ENCODE measurements at regions not wholly inside any gene's neighbourhood (a gene's known extent, or its start where the extent isn't known, plus 50 kb on each side); places are given as distances from the start of the nearest gene placed in this dataset.

DNA sequence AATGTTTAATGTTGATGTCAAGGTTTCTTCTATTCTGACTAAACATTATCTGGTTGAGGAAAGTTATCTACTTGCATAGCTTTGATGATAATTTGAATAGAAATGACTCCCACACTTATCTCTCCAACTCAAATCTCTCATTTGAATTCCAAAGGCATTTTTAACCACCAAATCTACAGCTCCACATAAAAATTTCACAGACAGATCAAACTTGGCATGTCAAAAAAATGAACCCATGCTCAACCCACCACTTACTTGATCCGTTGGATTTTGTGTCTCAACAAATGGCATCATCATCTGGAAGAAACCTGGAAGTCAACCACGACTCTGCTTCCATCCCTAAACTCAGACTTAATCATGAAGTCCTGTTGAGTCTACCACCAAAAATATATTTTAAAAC is 1050.4 kb downstream of the EFNB2 start (continued):
- no peak for TF ChIP-seq RXRA (IDR thresholded peaks at IDR 0.05; ENCODE audit: insufficient read depth, low read depth, low read length)
- no peak for TF ChIP-seq SUZ12 (IDR thresholded peaks at IDR 0.05; ENCODE audit: low read length)
- TF ChIP-seq JUN (IDR thresholded peaks at IDR 0.05; ENCODE audit: low read depth, low read length), result no peak
- TF ChIP-seq RBBP5 (IDR thresholded peaks at IDR 0.05; ENCODE audit: borderline replicate concordance, low read depth, low read length), result no peak
- no peak for TF ChIP-seq BACH1 (IDR thresholded peaks at IDR 0.05; ENCODE audit: low read length)
- TF ChIP-seq TAF1 (IDR thresholded peaks at IDR 0.05; ENCODE audit: low read depth, low read length), result no peak
